Neural progenitor cell (in vitro differentiated cells): ENCODE measurements at regions not wholly inside any gene's neighbourhood (a gene's known extent, or its start where the extent isn't known, plus 50 kb on each side); places are given as distances from the start of the nearest gene placed in this dataset.

Source experiments
- EZH2 ChIP-seq: fragments of 200-600 bp; sonication (generic); IDR thresholded peaks from 2 replicates; pipeline ENCODE4 v1.6.1; 2017; ENCODE audit warnings: antibody characterized with exemption, mild to moderate bottlenecking, moderate library complexity
- EZH2phosphoT487 ChIP-seq: fragments of 200-600 bp; sonication (generic); IDR thresholded peaks from 2 replicates; pipeline ENCODE4 v1.6.1; 2017; ENCODE audit warnings: antibody characterized with exemption
- TF ChIP-seq, protein P1 (sequence below): fragments of 200-600 bp; sonication (generic); IDR thresholded peaks from 2 replicates; pipeline ENCODE4 v1.5.1; 2017; ENCODE audit warnings: antibody characterized with exemption, mild to moderate bottlenecking

DNA sequence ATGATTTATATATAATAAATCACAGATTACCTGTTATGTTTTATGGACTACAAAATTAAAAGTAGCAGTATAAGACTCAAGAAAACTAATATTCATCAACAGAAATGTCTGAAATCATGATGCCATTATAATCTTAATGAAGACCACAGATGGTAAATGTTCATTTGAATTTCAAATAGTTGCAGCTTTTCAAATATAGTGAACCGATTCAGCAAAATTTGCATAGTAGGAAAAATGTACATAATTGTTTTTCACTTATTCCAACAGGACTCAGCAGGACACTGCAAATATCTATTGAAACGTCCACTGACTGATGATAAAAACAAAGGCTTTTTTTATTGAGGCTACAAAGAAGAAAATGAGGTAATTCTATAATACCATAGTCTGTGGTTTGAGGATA is 51.2 kb upstream of the LSM8 start:
- TF ChIP-seq, protein P1, sequence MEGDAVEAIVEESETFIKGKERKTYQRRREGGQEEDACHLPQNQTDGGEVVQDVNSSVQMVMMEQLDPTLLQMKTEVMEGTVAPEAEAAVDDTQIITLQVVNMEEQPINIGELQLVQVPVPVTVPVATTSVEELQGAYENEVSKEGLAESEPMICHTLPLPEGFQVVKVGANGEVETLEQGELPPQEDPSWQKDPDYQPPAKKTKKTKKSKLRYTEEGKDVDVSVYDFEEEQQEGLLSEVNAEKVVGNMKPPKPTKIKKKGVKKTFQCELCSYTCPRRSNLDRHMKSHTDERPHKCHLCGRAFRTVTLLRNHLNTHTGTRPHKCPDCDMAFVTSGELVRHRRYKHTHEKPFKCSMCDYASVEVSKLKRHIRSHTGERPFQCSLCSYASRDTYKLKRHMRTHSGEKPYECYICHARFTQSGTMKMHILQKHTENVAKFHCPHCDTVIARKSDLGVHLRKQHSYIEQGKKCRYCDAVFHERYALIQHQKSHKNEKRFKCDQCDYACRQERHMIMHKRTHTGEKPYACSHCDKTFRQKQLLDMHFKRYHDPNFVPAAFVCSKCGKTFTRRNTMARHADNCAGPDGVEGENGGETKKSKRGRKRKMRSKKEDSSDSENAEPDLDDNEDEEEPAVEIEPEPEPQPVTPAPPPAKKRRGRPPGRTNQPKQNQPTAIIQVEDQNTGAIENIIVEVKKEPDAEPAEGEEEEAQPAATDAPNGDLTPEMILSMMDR: no peak
- TF ChIP-seq EZH2 (no peak), EZH2phosphoT487 (no peak)
